H9 (cell line): ENCODE measurements at regions not wholly inside any gene's neighbourhood (a gene's known extent, or its start where the extent isn't known, plus 50 kb on each side); places are given as distances from the start of the nearest gene placed in this dataset.

Source experiments
- DNase-seq: peaks from one replicate; pipeline ENCODE4 v3.0.0-alpha.2; 2017
- H2AFZ ChIP-seq: one replicate; pipeline ENCODE4 v1.6.1; 2013; ENCODE audit warnings: mild to moderate bottlenecking, low read length, control low read depth, moderate library complexity
- H2AK5ac ChIP-seq: 2 replicates; pipeline ENCODE4 v1.6.1; 2013; ENCODE audit warnings: low read length, control low read depth, mixed read lengths; ENCODE audit not compliant: insufficient read length
- H2BK120ac ChIP-seq: one replicate; pipeline ENCODE4 v1.6.1; 2013; ENCODE audit warnings: low read depth, mild to moderate bottlenecking, low read length, control low read depth, inconsistent platforms; ENCODE audit not compliant: poor library complexity, severe bottlenecking
- H2BK12ac ChIP-seq: 2 replicates; pipeline ENCODE4 v1.6.1; 2013; ENCODE audit warnings: low read length, control low read depth, mixed read lengths, low read depth; ENCODE audit not compliant: insufficient read length
- H2BK15ac ChIP-seq: 2 replicates; pipeline ENCODE4 v1.6.1; 2013; ENCODE audit warnings: low read depth, low read length, control low read depth
- H2BK20ac ChIP-seq: one replicate; pipeline ENCODE4 v1.6.1; 2013; ENCODE audit warnings: low read depth, mild to moderate bottlenecking, low read length, control low read depth, inconsistent platforms; ENCODE audit not compliant: poor library complexity, severe bottlenecking
- H2BK5ac ChIP-seq: 2 replicates; pipeline ENCODE4 v1.6.1; 2013; ENCODE audit warnings: low read length, control low read depth, mixed read lengths; ENCODE audit not compliant: insufficient read length
- H3K14ac ChIP-seq: 2 replicates; pipeline ENCODE4 v1.6.1; 2013; ENCODE audit warnings: low read length, control low read depth; ENCODE audit not compliant: insufficient read depth
- H3K18ac ChIP-seq: 2 replicates; pipeline ENCODE4 v1.6.1; 2013; ENCODE audit warnings: low read depth, mild to moderate bottlenecking, mixed read lengths, low read length, control low read depth; ENCODE audit not compliant: insufficient read length
- H3K23ac ChIP-seq: 2 replicates; pipeline ENCODE4 v1.6.1; 2013; ENCODE audit warnings: low read length, control low read depth, mixed read lengths, low read depth; ENCODE audit not compliant: insufficient read length
- H3K23me2 ChIP-seq: 2 replicates; pipeline ENCODE4 v1.6.1; 2013; ENCODE audit warnings: low read depth, mild to moderate bottlenecking, mixed read lengths, low read length, control low read depth; ENCODE audit not compliant: insufficient read length, poor library complexity, severe bottlenecking
- H3K27ac ChIP-seq: 2 replicates; pipeline ENCODE4 v1.5.1; 2013; ENCODE audit warnings: low read length, control low read depth, mixed read lengths, low read depth; ENCODE audit not compliant: insufficient read length
- H3K27me3 ChIP-seq: 2 replicates; pipeline ENCODE4 v1.6.1; 2013; ENCODE audit warnings: low read length, control low read depth, inconsistent platforms; ENCODE audit not compliant: insufficient read depth
- H3K4ac ChIP-seq: 2 replicates; pipeline ENCODE4 v1.6.1; 2013; ENCODE audit warnings: low read depth, mild to moderate bottlenecking, control low read depth, inconsistent platforms, low read length, moderate library complexity
- H3K4me1 ChIP-seq: 2 replicates; pipeline ENCODE4 v1.6.1; 2013; ENCODE audit warnings: low read length, control low read depth, inconsistent platforms; ENCODE audit not compliant: insufficient read depth
- H3K4me2 ChIP-seq: 2 replicates; pipeline ENCODE4 v1.6.1; 2013; ENCODE audit warnings: low read length, control low read depth, mixed read lengths; ENCODE audit not compliant: insufficient read length, insufficient read depth
- H3K56ac ChIP-seq: 2 replicates; pipeline ENCODE4 v1.6.1; 2013; ENCODE audit warnings: low read depth, mild to moderate bottlenecking, mixed read lengths, low read length, control low read depth; ENCODE audit not compliant: insufficient read length
- H3K79me1 ChIP-seq: 2 replicates; pipeline ENCODE4 v1.6.1; 2013; ENCODE audit warnings: low read depth, mild to moderate bottlenecking, moderate library complexity, low read length, control low read depth, inconsistent platforms; ENCODE audit not compliant: insufficient read depth, poor library complexity, severe bottlenecking
- H3K79me2 ChIP-seq: 2 replicates; pipeline ENCODE4 v1.6.1; 2013; ENCODE audit warnings: low read length, control low read depth, inconsistent platforms; ENCODE audit not compliant: insufficient read depth
- H3K9ac ChIP-seq: 2 replicates; pipeline ENCODE4 v1.6.1; 2013; ENCODE audit warnings: low read length, control low read depth, mixed read lengths; ENCODE audit not compliant: insufficient read length; ENCODE audit errors: extremely low read depth
- H3K9me3 ChIP-seq: one replicate; pipeline ENCODE4 v1.6.1; 2013; ENCODE audit warnings: low read depth, low read length, inconsistent platforms; ENCODE audit not compliant: control insufficient read depth
- H3T11ph ChIP-seq: one replicate; pipeline ENCODE4 v1.6.1; 2013; ENCODE audit warnings: mild to moderate bottlenecking, low read length, control low read depth, inconsistent platforms
- H4K20me1 ChIP-seq: one replicate; pipeline ENCODE4 v1.6.1; 2013; ENCODE audit not compliant: control insufficient read depth, insufficient read length, insufficient read depth
- H4K5ac ChIP-seq: 2 replicates; pipeline ENCODE4 v1.6.1; 2013; ENCODE audit warnings: low read depth, mild to moderate bottlenecking, mixed read lengths, low read length, control low read depth; ENCODE audit not compliant: insufficient read length
- H4K8ac ChIP-seq: replicated peaks from 2 replicates; pipeline ENCODE4 v1.6.1; 2013; ENCODE audit warnings: low read length, control low read depth, mixed read lengths, low read depth; ENCODE audit not compliant: insufficient read length
- H4K91ac ChIP-seq: 2 replicates; pipeline ENCODE4 v1.6.1; 2013; ENCODE audit warnings: low read depth, mild to moderate bottlenecking, moderate library complexity, mixed read lengths, low read length, control low read depth; ENCODE audit not compliant: insufficient read length
- H3K27ac Mint-ChIP-seq, 3 experiments: 2 replicates in 2 of 3; 3 replicates in 1 of 3; pipeline ENCODE4 v1.8.0; 2020 to 2021; ENCODE audit warnings: mixed read lengths in 3 of 3, mild to moderate bottlenecking in 1 of 3, moderate library complexity in 1 of 3
- H3K27me3 Mint-ChIP-seq: 2 replicates; pipeline ENCODE4 v1.8.0; 2021; ENCODE audit warnings: low read depth, mild to moderate bottlenecking, moderate library complexity, mixed read lengths
- H3K36me3 Mint-ChIP-seq, 3 experiments: 2 replicates in 2 of 3; 3 replicates in 1 of 3; pipeline ENCODE4 v1.8.0; 2020 to 2021; ENCODE audit warnings: low read depth in 3 of 3, mixed read lengths in 3 of 3; ENCODE audit not compliant: insufficient read depth in 1 of 3
- H3K4me1 Mint-ChIP-seq, 2 experiments: 2 replicates each; pipeline ENCODE4 v1.8.0; 2020; ENCODE audit warnings: mixed read lengths in 2 of 2
- H3K4me3 Mint-ChIP-seq, 2 experiments: 2 replicates in 1 of 2; 3 replicates in 1 of 2; pipeline ENCODE4 v1.8.0; 2020 to 2021; ENCODE audit warnings: mild to moderate bottlenecking in 2 of 2, mixed read lengths in 2 of 2, moderate library complexity in 1 of 2
- H3K9me3 Mint-ChIP-seq, 2 experiments: 2 replicates in 1 of 2; 3 replicates in 1 of 2; pipeline ENCODE4 v1.8.0; 2020; ENCODE audit warnings: mild to moderate bottlenecking in 2 of 2, mixed read lengths in 2 of 2, moderate library complexity in 1 of 2
- WGBS: extraction: QIAGEN DNeasy Blood & Tissue Kit; methylation state at CpG from one replicate; pipeline ENCODE4 v1.1.7; 2013; ENCODE audit warnings: missing lambda C conversion rate, low lambda C conversion rate, mixed read lengths; ENCODE audit not compliant: insufficient read length; ENCODE audit errors: extremely low coverage; 5-methylcytosine and 5-hydroxymethylcytosine counted together
- TF ChIP-seq, protein P1 (sequence below): fragments of 200-600 bp; sonication (generic); conservative IDR thresholded peaks from 3 replicates; pipeline ENCODE4 v1.8.0; 2021; ENCODE audit warnings: antibody characterized with exemption, mild to moderate bottlenecking

DNA sequence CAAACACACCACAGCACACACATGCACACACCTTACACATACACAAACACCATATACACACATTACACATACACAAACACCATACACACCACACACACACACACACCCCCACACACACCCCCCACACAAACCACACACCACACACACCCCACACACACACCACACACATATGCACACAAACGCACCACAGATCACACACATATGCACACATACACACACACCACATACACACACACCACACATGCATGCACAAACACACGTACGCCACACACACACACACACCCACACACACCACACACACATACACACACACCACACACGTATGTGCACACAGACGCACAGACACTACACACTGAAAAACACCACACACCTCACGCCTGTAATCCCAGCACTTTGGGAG, 166.0 kb downstream of the AHSP start:
- H3K23me2 ChIP-seq = no peaks in the 10 kb centered on the region
- H3K27ac ChIP-seq = no peak overlapping the region
- no peak overlapping the region for H2BK20ac ChIP-seq
- peaks cover 25 to 26% of the 10 kb centered on the region in 2 experiments for H3K9me3 Mint-ChIP-seq
- H3K4me2 ChIP-seq = no peak overlapping the region
- no peak overlapping the region for H3K4me3 Mint-ChIP-seq
- H4K5ac ChIP-seq = no peak overlapping the region
- no peak overlapping the region for H3K56ac ChIP-seq
- no peak overlapping the region for H3K9ac ChIP-seq
- no peak overlapping the region for H2AFZ ChIP-seq
- H3K36me3 Mint-ChIP-seq = no peaks in the 10 kb centered on the region
- H2BK5ac ChIP-seq = no peak overlapping the region
- no peak overlapping the region for H3K18ac ChIP-seq
- H3K9me3 ChIP-seq = no peaks in the 10 kb centered on the region
- no peak overlapping the region for H3K23ac ChIP-seq
- no peak overlapping the region for H2BK15ac ChIP-seq
- TF ChIP-seq, protein P1, sequence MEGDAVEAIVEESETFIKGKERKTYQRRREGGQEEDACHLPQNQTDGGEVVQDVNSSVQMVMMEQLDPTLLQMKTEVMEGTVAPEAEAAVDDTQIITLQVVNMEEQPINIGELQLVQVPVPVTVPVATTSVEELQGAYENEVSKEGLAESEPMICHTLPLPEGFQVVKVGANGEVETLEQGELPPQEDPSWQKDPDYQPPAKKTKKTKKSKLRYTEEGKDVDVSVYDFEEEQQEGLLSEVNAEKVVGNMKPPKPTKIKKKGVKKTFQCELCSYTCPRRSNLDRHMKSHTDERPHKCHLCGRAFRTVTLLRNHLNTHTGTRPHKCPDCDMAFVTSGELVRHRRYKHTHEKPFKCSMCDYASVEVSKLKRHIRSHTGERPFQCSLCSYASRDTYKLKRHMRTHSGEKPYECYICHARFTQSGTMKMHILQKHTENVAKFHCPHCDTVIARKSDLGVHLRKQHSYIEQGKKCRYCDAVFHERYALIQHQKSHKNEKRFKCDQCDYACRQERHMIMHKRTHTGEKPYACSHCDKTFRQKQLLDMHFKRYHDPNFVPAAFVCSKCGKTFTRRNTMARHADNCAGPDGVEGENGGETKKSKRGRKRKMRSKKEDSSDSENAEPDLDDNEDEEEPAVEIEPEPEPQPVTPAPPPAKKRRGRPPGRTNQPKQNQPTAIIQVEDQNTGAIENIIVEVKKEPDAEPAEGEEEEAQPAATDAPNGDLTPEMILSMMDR = no peak
- peaks cover 9% of the 10 kb centered on the region for H3K27me3 Mint-ChIP-seq
- H3T11ph ChIP-seq = no peak overlapping the region
- no peaks in the 10 kb centered on the region for H3K4me1 Mint-ChIP-seq
- H3K79me2 ChIP-seq = no peaks in the 10 kb centered on the region
- no peaks in the 10 kb centered on the region for H4K20me1 ChIP-seq
- no peak overlapping the region for H2AK5ac ChIP-seq
- no peaks in the 10 kb centered on the region for H3K4me1 ChIP-seq
- no peak overlapping the region for H3K14ac ChIP-seq
- H3K79me1 ChIP-seq = no peaks in the 10 kb centered on the region
- no peaks in the 10 kb centered on the region for H3K27me3 ChIP-seq
- WGBS = no CpG with 5 or more reads among the region's 6 CpGs
- H4K8ac ChIP-seq = no peak overlapping the region
- H2BK12ac ChIP-seq = no peak overlapping the region
- no peak overlapping the region for H2BK120ac ChIP-seq
- H3K27ac Mint-ChIP-seq = no peak overlapping the region
- DNase-seq = no peak
- no peak overlapping the region for H3K4ac ChIP-seq
- no peak overlapping the region for H4K91ac ChIP-seq
